ENCODE measurements at regions not wholly inside any gene's neighbourhood (a gene's known extent, or its start where the extent isn't known, plus 50 kb on each side); places are given as distances from the start of the nearest gene placed in this dataset.

DNA sequence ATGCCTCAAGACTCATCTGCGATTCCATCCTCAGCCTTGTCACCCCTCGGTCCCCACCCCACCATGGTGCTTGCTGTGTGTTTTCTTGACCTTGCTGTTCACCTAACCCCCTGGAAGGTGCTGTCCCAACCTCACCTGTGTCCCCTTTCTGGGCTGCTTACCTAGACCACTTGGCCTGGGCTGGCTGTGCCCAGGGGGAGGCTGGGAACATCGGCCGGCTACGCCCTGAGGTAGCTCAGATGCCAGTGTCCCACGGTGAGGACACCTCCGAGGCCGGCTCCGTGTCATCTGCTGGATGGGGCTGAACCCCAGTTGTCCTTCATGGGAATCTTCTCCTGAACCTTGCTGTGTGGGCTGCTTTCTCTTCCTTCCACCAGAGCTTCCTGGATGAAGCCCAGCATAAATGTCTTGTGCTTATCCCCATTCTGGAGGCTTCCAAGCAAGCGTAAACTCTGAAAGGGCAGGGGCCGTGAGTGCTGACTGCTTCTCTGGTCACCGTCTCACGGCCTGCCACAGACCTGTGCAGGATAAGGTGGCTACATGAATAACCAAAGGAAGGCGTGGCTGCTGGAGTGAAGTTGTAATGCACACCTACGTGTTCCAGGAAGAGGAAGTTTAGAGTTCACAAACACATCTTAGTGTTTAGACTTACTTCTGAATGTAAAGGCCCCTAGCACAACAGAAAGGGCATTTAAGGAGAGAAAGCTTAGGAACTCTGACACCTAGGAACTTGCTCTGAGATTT lies 724.3 kb downstream of the TBC1D22A start:
- TF ChIP-seq EZH2 (IDR thresholded peaks at IDR 0.05; ENCODE audit: insufficient read depth, poor library complexity, severe bottlenecking), result no peak
- no peak for TF ChIP-seq EZH2phosphoT487 (IDR thresholded peaks at IDR 0.05; ENCODE audit: insufficient read depth, low read depth)
